ENCODE measurements at regions not wholly inside any gene's neighbourhood (a gene's known extent, or its start where the extent isn't known, plus 50 kb on each side); places are given as distances from the start of the nearest gene placed in this dataset.

DNA sequence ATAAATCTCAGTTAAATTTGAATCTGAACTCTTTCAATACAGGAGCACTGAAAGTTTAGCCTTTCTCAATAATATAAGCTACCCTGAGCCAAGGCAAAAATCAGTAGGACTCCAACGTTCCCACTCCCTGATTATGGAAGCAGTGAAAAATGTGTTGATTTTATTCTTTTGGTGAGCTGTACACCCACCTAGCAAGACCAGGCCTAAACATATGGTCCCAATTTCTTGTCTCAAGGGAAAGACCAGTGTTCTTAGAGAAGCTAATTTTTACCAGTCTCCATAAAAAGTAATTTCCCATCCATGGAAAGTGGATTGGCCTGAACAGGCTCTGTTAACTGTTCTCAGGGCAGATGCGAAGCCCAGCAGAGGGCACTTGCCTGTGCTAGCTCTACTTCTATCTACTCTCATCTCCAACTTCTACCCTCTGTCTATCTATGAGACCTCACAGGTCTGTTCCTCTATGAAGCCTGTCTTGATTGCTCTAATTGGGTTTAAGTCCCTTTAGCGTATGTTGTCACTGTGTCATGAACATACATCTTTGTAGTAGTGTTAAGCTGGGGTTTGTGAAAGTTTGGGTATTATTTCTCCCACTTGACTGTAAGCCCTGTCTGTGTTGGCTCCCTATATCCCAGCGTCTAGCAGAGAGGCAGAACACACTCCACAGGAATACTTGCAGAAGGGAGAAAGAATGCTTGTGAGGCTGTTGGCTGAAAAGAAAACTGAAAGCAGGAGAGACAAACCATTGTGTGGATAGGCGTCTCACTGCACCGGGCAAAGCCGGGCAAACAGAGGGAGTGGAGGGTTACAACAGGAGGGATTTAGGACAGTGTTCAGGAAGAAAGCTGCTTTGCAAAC lies 167.1 kb upstream of the MAF start:
- H3K9me3 ChIP-seq: no peaks in the 10 kb centered on the region
- intact Hi-C loops (cut with DNase I): loop anchor here (2.0 to 5.0 kb wide), 5 partner anchors 75 to 317 kb away; partner anchors contain the start of gene MAF
- H3K27ac ChIP-seq: peak overlapping the region; percentile 80 to 86 (median 83)
- TF ChIP-seq POLR2A (IDR thresholded peaks at IDR 0.05) (no peak), EP300 (IDR thresholded peaks at IDR 0.05) (no peak), POLR2AphosphoS5 (IDR thresholded peaks at IDR 0.05) (peak in 3 of 4 donors; percentile 8 to 35 (median 21))
- TF ChIP-seq, protein P1, sequence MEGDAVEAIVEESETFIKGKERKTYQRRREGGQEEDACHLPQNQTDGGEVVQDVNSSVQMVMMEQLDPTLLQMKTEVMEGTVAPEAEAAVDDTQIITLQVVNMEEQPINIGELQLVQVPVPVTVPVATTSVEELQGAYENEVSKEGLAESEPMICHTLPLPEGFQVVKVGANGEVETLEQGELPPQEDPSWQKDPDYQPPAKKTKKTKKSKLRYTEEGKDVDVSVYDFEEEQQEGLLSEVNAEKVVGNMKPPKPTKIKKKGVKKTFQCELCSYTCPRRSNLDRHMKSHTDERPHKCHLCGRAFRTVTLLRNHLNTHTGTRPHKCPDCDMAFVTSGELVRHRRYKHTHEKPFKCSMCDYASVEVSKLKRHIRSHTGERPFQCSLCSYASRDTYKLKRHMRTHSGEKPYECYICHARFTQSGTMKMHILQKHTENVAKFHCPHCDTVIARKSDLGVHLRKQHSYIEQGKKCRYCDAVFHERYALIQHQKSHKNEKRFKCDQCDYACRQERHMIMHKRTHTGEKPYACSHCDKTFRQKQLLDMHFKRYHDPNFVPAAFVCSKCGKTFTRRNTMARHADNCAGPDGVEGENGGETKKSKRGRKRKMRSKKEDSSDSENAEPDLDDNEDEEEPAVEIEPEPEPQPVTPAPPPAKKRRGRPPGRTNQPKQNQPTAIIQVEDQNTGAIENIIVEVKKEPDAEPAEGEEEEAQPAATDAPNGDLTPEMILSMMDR (IDR thresholded peaks at IDR 0.05): peak in 1 of 4 experiments; percentile 35
- peak overlapping the region; percentile 1 to 44 (median 36) for H3K4me3 ChIP-seq
- H3K36me3 ChIP-seq: no peaks in the 10 kb centered on the region
- H3K4me1 ChIP-seq: peaks cover 0 to 50% (median 40%) of the 10 kb centered on the region in 4 donors
- 24 to 46% methylated on average over 7 of the region's 7 CpGs for WGBS, 2 donors
- no peaks in the 10 kb centered on the region for H3K27me3 ChIP-seq
- DNase-seq: no peak

DNA sequence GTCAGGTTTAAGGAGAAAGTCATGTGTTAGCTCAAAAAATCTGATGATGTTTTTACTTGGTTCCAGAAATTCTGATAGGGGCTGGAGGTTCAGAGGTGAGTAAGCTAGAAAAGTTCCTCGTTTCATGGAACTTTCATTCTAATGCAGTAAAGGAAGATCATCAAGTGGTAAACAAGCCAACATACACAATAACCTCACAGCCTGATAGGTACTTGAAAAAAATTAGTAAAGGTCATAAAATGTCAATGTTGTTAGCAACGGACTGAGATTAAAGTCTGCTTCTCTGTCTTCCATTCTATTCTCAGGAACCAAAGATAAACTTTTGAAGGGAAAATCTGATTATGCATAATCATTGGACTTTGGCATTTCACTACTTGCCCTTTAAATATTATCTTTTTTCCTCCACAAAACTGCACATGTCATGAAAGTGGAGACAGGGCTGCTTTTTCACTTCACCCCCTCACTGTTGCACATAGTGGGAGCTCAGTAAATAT lies 165.4 kb upstream of the MAF start:
- no peak for DNase-seq
- Histone ChIP-seq H3K9me3 (no peaks in the 10 kb centered on the region), H3K36me3 (no peaks in the 10 kb centered on the region), H3K4me3 (no peak overlapping the region), H3K4me1 (peaks cover 0 to 33% (median 32%) of the 10 kb centered on the region in 4 donors), H3K27me3 (no peaks in the 10 kb centered on the region), H3K27ac (no peak overlapping the region)
- TF ChIP-seq POLR2A (IDR thresholded peaks at IDR 0.05): no peak
- TF ChIP-seq POLR2AphosphoS5 (IDR thresholded peaks at IDR 0.05): no peak
- TF ChIP-seq EP300 (IDR thresholded peaks at IDR 0.05): no peak
- TF ChIP-seq, protein P1 (IDR thresholded peaks at IDR 0.05): no peak
- WGBS, 2 donors: 14 to 58% methylated on average over 2 of the region's 2 CpGs
- intact Hi-C loops (cut with DNase I): loop anchor here (2.0 to 5.0 kb wide), 4 partner anchors 76 to 319 kb away; no protein-coding TSS in a partner anchor

DNA sequence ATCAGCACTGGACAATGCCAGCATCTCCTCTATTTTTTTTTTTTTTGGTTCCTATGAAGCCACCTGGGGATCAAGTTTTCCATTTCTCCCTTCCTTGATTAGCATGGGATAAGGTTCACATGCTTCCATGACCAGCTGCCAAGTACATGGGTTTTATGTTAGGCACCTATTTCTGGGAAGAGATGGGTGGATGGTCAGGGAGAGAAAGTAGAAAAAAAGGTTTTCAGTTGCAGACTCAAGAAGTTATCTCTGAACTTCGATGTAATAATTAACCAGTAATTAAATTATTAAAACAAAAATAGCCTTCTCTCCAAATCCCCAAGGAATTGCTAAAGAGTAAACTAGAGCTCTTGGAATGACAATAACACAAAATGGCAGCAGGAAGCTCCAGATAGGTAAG lies 164.9 kb upstream of the MAF start:
- H3K27me3 ChIP-seq: no peaks in the 10 kb centered on the region
- DNase-seq: no peak
- no peak overlapping the region for H3K4me3 ChIP-seq
- TF ChIP-seq POLR2A (IDR thresholded peaks at IDR 0.05) (no peak), POLR2AphosphoS5 (IDR thresholded peaks at IDR 0.05) (no peak), EP300 (IDR thresholded peaks at IDR 0.05) (no peak)
- TF ChIP-seq, protein P1 (IDR thresholded peaks at IDR 0.05): no peak
- H3K4me1 ChIP-seq: peaks cover 0 to 31% (median 30%) of the 10 kb centered on the region in 4 donors
- no peak overlapping the region for H3K27ac ChIP-seq
- H3K9me3 ChIP-seq: no peaks in the 10 kb centered on the region
- intact Hi-C loops (cut with DNase I): loop anchor here (5.0 kb wide), 3 partner anchors 77 to 292 kb away; no protein-coding TSS in a partner anchor
- H3K36me3 ChIP-seq: no peaks in the 10 kb centered on the region
- 64 to 81% methylated on average over 1 of the region's 1 CpG for WGBS, 2 donors

DNA sequence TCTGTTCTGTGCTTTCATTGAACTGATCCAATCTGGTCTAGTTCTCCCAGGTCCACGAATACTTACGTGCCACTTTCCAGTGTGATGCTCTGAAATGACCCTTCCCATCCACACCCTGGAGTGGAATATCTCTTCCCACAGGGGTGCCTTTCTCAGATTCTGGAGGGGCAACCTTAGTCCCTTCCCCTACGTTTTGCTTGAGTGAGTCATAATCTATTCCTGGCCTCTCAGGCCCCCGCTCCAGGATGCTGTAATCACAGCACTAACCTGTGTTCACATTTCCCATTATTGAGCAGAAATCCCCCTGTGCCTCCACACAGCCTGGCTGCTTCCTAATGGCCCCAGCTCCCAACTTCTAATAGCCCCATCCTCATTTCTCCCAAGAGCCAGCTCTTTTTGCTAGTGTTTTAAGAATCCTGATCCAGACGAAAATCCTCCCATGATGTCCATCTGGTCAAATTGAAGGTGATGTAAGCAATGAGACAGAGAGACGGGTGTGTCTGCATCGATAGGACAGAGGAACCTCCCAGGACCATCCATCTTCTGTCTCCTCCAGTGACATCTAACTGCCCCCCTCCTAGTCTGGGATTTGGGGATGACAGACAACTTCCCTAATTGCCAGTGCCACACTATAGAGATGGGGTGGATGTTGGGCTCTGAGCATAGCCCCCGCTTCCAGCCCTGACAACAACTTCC lies 164.0 kb upstream of the MAF start:
- Histone ChIP-seq H3K4me1 (peaks cover 0 to 24% (median 23%) of the 10 kb centered on the region in 4 donors), H3K36me3 (no peaks in the 10 kb centered on the region), H3K9me3 (no peaks in the 10 kb centered on the region), H3K27me3 (no peaks in the 10 kb centered on the region), H3K4me3 (no peak overlapping the region), H3K27ac (no peak overlapping the region)
- WGBS, 2 donors: 79 to 86% methylated on average over 8 of the region's 8 CpGs
- intact Hi-C loops (cut with DNase I): loop anchor here (5.0 kb wide), 3 partner anchors 78 to 293 kb away; no protein-coding TSS in a partner anchor
- no peak for TF ChIP-seq POLR2A (IDR thresholded peaks at IDR 0.05)
- no peak for TF ChIP-seq POLR2AphosphoS5 (IDR thresholded peaks at IDR 0.05)
- no peak for TF ChIP-seq EP300 (IDR thresholded peaks at IDR 0.05)
- TF ChIP-seq, protein P1 (IDR thresholded peaks at IDR 0.05): no peak
- DNase-seq: no peak
